HG03196 (cell line): ENCODE measurements at regions not wholly inside any gene's neighbourhood (a gene's known extent, or its start where the extent isn't known, plus 50 kb on each side); places are given as distances from the start of the nearest gene placed in this dataset.

Experiments
- ATAC-seq: cut with Tn5 transposase; IDR thresholded peaks from one replicate; pipeline ENCODE4 v1.9.1; 2021; ENCODE audit not compliant: unreplicated experiment

DNA sequence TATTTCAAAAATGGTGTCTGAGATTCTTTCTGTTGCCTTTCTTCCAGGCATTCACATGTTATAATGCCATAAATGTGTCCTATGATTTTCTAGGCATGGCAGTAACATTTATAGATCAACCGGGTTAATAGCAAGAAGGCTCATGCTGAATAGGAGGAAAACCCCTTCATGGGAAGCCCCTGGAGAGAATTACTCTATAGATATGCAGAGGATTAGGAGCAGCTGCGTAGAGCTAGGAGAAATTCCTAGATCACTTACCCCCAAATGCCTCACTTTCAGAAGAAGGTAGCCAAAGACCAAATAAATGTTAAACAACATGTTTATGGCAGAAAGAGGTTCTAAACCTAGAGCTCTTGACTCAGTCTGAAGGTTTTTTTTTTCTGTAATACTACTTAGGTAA, 153.4 kb upstream of the CTNNA2 start:
- ATAC-seq = no peak

DNA sequence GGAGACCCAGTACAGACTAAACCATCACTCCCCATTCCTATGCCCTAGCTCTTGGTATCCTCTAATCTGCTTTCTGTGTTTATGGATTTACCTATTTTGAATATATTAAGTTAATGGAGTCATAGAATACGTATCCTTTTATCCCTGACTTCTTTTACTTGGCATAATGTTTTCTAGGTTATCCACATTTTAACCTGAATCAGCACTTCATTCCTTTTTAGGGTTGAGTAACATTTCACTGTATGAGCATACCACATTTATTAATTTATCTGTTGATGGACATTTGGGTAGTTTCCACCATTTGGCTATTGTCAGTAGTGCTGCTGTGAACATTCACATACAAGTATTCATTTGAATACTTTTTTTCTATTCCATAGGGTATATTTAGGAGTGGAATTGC, 157.3 kb upstream of the CTNNA2 start:
- ATAC-seq = no peak

DNA sequence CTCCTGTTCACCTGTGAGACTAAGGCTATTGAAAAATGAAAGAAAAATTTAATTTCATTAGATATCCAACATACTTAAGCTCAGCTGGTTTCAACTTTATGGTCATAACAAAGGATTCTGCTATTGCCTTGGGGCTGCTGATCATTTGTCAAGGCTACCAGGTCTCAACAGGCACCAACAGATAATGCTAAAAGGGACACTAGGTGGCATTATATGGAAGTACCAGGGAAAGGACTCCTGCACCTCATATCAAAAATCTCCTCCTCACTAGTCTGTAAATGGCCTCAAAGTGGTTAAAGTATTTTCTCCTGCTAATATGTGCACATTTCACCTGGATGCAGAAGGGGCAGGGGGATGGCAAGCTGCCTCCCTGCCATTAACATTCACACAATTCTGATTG, 167.9 kb upstream of the REG3A start:
- ATAC-seq = no peak

- ATAC-seq = no peak
These were observed 161.3 kb upstream of the REG3A start for GRCh38 chr2:79320871-79321270.

DNA sequence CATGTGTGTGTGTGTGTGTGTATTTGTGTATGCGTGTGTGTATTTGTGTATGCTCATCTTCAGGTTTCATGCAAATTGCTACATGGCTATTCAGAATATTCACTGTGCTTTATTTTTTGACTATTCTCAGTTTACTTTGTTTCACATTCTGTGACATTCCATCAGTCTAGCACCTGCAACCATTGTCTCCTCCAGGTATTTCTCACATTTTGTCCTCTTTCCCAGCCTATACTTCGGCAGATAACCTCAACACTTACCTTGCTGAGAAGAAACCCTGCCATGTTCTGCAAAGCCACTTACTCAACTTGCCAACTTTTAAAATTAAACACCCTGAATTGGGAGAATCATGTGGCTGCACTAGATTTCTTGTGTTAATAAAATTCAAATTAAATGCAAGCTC, 135.4 kb upstream of the REG3A start:
- ATAC-seq = no peak

- ATAC-seq = no peak
These were observed 133.4 kb upstream of the REG3A start for GRCh38 chr2:79292958-79293315.

GRCh38 chr2:79292239-79292957, 132.8 kb upstream of the REG3A start:
- no peak for ATAC-seq

DNA sequence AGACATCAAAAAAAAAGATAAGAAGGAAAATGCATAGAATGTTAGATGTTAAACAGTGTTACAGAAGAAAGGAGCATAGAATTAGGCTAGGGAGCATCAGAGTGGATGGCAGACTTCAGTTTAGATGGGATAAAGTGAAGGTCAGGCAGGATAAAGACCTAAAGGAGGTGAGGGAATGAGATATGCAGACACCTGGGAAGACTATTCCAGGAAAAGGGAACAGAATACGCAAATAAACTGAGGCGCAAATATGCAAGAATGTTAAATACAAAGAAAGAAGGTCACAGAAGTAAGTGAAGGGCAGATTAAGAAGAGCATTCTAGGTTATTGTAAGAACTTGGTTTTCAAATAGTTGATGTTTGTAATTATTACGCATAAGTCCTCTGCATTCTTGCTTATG, 116.3 kb upstream of the REG3A start:
- ATAC-seq = no peak

DNA sequence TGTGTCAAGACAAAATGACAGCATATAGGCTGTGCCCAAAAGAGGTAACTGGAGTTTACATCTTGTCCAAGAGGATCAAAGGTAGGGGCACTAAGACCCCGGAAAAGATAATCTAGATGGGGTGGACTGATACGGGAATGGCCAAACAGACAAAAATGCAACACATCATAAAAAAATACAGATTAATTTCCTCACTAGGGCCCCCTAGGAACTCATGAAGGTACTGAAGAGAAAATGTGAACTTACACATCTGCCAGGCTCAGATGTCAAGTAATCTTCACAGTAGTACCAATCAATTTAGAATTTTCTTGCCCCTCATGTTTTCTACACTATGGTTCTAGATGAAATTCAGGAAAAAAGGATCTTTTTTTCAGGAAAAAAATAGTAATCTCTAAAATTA, 115.6 kb upstream of the REG3A start:
- ATAC-seq = no peak

- ATAC-seq = no peak
These were observed 113.1 kb upstream of the REG3A start for GRCh38 chr2:79272616-79273015.

DNA sequence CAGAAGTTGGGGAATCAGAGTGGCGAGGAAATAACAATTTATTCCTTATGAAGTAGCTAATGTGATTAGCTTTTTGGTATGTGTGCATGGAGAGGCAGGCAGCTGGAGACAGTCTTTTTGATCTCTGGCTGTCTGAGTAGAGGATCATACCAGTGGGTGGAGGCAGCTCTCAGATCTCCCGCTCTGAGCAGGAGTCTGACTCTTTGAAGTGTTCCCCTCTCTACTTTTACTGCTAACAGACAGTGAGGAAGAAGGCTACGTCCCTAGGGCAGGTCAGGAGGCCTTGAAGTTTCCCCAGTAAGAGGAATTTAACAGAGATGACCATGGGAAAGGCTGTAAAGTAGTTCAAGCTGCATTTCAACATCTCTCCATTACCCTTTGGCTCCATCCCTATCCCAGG, 111.9 kb upstream of the REG3A start:
- no peak for ATAC-seq

DNA sequence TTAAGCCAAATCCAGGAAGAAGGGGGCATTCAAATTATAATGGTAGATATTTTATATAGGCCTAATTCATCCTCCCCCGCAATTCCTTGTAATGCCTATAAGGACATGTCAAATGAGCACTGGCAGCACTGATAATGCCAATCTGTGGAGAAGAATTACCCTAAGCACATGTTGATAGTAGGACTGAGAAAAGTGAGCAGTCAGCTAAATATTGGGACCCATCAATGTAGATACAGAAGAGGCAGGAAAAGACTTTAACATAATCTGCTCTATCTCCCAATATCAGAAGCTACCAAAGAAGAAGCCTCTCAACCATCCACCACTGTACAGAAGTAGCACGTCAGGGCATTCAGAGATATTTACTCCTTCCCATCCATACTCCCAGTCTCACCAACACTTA, 101.3 kb upstream of the REG3A start:
- no peak for ATAC-seq

DNA sequence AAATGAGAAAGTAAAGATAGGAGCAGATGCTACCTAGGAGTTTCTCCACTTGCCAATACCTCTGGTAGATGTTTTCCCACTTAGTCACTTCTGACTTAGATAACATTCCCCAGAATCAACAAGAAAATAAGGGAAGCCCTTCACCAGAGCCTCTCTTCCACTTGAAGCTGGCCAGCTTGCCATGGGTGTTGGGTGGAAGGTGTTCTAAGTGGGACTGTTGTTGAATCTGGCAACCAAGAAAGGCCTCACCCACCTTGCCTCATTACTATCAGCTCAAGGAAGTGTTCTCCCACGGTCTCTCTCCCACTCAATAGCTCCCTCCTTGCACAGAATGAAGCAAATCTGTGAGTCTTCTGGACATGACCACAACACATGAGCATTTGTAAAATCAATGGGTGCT, 100.4 kb upstream of the REG3A start:
- no peak for ATAC-seq

DNA sequence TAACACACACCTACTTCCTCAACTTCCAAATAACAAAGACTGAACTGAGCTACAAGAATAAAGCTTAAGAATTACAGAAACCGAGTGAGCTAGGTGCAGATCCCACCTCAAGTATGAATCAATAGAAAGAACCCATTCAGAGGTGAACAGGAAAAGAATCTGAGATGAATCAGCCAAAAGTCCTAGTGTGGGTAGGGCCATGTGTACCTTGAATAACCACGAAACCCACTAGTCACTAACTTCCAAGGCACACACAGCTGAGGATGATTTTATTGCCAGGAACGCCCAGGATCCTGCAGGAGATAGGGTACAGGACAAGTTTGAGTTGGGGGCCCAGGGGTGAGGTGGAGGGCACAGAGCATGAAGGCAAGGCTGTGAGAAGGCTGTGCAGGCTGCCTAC, 99.7 kb upstream of the REG3A start:
- no peak for ATAC-seq

- ATAC-seq = no peak
These were observed 93.8 kb upstream of the REG3A start for GRCh38 chr2:79253243-79253774.

DNA sequence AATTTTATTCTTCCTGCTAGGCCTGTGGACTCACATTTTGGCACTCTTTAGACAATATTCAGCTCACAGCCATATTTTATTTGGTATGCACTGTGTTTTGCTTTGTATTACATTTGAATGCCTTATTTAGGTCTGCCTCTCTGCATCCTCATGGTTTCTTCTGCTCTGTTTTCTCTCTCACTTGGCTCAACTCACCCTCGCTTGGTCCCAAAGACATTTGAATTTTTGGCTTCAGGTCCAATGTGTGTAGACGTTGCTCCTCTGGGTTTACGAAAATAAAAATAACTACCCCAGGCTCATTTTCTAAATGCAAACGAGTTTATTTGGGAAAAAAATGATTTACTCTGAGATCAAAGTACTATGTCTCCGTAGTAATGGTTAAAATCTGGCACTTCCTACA, 91.1 kb upstream of the REG3A start:
- no peak for ATAC-seq

GRCh38 chr2:79248776-79249175, 89.2 kb upstream of the REG3A start:
- ATAC-seq = no peak

- no peak for ATAC-seq
These were observed 75.6 kb upstream of the REG3A start for GRCh38 chr2:79235135-79235534.

- ATAC-seq = no peak
These were observed 64.0 kb upstream of the REG3A start for GRCh38 chr2:79223539-79223938.

GRCh38 chr2:79219383-79219988, 59.9 kb upstream of the REG3A start:
- peak; percentile 64 for ATAC-seq

DNA sequence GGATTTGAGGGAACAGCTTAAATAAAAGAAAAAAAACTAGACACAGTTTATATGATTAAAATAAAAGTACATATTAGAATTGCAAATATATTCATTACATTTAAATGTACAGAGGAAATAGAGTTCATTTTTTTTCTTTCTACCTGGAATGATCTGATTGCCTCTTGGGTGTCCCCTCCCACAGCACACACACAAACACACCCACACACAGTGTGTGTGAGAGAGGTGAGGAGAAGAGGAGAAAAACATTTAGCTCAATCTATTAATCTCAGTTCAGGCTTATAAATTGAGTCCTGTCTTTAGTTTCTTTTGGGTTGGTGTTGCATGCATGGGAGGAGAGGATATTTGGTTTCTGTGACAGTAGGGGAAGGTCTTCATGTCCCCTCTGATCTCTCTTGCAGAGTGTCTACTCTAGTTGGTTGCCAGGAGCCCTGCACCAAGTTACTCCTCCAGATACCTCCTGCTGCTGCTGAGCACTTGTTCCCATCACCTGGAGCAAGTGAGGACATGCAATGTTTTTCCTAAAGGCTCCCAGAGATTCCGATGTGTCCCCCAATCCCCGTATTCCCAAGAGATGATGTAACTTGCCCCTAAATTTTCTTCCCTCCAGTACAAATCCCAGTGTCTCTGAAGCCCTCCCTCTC, 50.8 kb upstream of the REG3A start:
- no peak for ATAC-seq
